ENCODE measurements at regions not wholly inside any gene's neighbourhood (a gene's known extent, or its start where the extent isn't known, plus 50 kb on each side); places are given as distances from the start of the nearest gene placed in this dataset.

DNA sequence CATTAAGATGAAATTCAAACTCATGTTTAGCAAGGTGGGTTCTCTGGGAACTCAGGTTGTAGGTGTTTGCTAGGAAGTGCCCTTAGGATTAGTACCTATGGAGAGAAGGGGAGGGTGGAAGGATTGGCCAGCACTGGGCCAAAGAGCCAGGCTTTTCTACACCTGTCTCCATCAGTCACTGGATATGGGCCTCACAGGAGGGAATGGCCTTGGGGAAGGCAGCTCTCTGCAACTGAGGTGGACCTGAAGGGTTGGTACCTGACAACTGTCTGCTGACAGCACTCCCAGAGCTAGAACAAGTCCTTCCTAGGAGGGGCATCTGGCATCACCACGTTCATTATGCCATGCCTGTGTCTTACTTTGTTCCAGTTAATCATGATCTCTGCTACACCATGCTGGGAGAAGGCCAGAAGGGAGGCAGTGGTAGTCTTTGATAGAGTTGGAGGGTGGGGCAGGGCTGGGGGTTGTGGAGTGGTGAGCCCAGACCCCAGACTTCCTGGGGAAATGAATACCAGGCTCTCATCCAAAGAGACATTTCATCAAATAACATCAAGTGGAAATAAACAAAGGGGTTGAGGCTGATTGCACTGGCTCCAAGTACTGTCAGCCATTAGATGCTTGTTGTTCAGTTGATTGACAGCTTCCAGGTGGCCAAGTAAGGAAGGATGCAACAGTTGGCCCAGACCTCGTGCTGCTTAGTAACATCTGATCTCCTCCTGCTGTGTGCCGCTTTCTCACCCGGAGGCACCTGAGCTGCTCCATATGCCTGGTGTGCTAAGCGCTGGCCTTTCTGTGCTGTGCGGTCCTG lies 70.6 kb upstream of the PIK3CG start:
- no peaks in the 10 kb centered on the region for H3K4me1 Mint-ChIP-seq
- H3K9me3 Mint-ChIP-seq = peaks cover 8% of the 10 kb centered on the region
- H3K27me3 Mint-ChIP-seq (ENCODE audit: low read depth) = no peaks in the 10 kb centered on the region
- no peaks in the 10 kb centered on the region for H3K36me3 Mint-ChIP-seq (ENCODE audit: low read depth)
- H3K27ac Mint-ChIP-seq (ENCODE audit: unreplicated experiment) = no peak overlapping the region
- TF ChIP-seq, protein P1, sequence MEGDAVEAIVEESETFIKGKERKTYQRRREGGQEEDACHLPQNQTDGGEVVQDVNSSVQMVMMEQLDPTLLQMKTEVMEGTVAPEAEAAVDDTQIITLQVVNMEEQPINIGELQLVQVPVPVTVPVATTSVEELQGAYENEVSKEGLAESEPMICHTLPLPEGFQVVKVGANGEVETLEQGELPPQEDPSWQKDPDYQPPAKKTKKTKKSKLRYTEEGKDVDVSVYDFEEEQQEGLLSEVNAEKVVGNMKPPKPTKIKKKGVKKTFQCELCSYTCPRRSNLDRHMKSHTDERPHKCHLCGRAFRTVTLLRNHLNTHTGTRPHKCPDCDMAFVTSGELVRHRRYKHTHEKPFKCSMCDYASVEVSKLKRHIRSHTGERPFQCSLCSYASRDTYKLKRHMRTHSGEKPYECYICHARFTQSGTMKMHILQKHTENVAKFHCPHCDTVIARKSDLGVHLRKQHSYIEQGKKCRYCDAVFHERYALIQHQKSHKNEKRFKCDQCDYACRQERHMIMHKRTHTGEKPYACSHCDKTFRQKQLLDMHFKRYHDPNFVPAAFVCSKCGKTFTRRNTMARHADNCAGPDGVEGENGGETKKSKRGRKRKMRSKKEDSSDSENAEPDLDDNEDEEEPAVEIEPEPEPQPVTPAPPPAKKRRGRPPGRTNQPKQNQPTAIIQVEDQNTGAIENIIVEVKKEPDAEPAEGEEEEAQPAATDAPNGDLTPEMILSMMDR (conservative IDR thresholded peaks at IDR 0.05) = no peak
- no peak overlapping the region for H3K4me3 Mint-ChIP-seq
- DNase-seq (ENCODE audit: low read depth, low spot score) = no peak

DNA sequence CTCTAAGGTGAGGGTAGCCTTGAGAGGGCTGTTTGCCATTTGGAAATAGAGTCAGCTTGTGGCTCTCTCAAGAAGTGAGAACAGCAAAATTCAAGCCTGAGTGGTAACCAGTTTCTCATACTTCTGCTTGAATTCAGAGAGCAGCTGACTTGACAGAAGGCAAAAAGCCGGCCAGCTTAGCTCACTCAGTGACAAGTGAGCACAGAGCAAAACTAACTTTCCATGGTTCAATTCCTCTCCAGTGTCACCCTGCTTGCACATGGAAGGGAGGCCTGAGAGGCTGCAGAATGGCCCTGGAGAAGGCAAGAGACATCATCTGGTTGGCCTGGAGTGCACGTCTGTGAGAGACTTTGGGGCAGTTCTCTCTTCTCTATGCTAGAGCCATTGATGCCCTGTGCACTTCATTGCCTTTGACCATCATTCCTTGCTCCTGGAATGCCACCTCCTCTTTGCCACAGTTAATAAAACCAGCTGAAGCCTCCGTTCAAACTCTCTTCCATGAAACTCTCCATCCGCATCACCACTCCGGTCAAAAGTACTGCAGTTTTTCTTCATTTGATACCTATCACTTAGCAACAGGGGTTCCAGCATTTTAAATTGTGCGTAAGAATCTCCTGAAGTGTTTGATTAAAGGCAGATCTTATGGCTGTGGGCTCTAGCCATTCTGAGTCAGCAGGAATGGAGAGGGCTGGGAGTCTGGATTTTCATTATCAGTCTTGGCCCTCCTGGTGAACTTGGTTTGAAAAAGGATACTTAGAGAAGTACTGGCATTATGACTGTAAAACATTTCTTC lies 69.8 kb upstream of the PIK3CG start:
- no peak for DNase-seq (ENCODE audit: low read depth, low spot score)
- Mint-ChIP-seq H3K9me3 (peaks cover 11% of the 10 kb centered on the region), H3K36me3 (ENCODE audit: low read depth) (no peaks in the 10 kb centered on the region), H3K4me1 (no peaks in the 10 kb centered on the region), H3K27me3 (ENCODE audit: low read depth) (no peaks in the 10 kb centered on the region), H3K4me3 (no peak overlapping the region), H3K27ac (ENCODE audit: unreplicated experiment) (no peak overlapping the region)
- TF ChIP-seq, protein P1 (conservative IDR thresholded peaks at IDR 0.05) = no peak

DNA sequence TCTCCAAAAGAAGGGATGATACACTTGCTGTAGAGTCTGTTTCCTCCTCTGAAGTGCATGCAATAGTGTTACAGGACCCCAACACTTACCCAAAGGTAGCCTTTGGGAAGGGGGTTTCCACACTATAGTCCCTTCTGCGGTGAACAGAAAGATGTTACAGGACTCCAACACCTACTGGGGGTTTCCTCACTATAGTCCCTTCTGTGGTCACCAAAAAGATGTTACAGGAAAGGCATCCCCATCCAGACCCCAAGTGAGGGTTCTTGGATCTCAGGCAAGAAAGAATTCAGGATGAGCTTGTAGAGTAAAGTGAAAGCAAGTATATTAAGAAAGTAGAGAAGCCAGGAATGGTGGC lies 69.2 kb upstream of the PIK3CG start:
- peaks cover 14% of the 10 kb centered on the region for H3K9me3 Mint-ChIP-seq
- no peak overlapping the region for H3K27ac Mint-ChIP-seq (ENCODE audit: unreplicated experiment)
- H3K4me1 Mint-ChIP-seq = no peaks in the 10 kb centered on the region
- TF ChIP-seq, protein P1 (conservative IDR thresholded peaks at IDR 0.05) = no peak
- DNase-seq (ENCODE audit: low read depth, low spot score) = no peak
- H3K27me3 Mint-ChIP-seq (ENCODE audit: low read depth) = no peaks in the 10 kb centered on the region
- H3K4me3 Mint-ChIP-seq = no peak overlapping the region
- no peaks in the 10 kb centered on the region for H3K36me3 Mint-ChIP-seq (ENCODE audit: low read depth)

DNA sequence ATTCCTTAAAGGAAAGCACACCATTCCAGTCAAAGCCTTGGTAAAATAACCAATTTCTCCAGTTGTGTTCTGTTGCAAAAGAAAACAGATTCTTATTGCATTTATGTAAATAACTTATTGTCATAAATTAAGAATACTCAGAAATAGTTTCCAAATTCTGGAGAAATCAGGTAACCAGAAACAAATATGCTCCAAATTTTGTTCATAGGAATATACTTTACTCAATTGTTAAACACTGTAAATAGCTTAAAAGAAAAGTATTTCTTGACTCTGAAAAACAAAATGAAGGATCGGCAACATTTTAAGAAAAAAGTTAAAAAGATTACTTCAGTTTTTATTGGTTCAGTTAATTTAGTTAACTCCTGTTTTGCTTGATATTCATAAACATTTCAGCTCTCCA lies 67.1 kb upstream of the PIK3CG start:
- Mint-ChIP-seq H3K36me3 (ENCODE audit: low read depth) (no peaks in the 10 kb centered on the region), H3K27me3 (ENCODE audit: low read depth) (no peaks in the 10 kb centered on the region), H3K9me3 (peaks cover 14% of the 10 kb centered on the region), H3K27ac (ENCODE audit: unreplicated experiment) (no peak overlapping the region), H3K4me3 (no peak overlapping the region), H3K4me1 (no peaks in the 10 kb centered on the region)
- TF ChIP-seq, protein P1 (conservative IDR thresholded peaks at IDR 0.05) = no peak
- no peak for DNase-seq (ENCODE audit: low read depth, low spot score)

DNA sequence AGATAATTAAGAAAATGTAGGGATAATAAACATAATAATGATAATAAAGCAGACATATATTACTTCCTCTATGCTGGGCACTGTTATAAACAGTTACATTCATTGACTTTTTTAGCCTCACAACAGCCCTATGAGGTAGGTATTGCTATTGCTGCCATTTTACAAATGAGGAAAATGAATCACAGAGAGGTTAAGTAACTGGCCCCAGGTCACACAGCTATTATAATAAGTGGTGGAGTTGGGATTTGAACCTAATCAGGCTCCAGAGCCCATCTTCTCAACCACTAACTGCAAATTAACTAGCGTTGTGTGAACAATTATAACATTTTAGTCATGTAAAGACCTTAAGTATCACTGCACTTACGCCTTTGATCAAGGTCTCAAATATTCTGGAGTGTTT lies 62.5 kb upstream of the PIK3CG start:
- Mint-ChIP-seq H3K4me1 (no peaks in the 10 kb centered on the region), H3K9me3 (peaks cover 6% of the 10 kb centered on the region), H3K27ac (ENCODE audit: unreplicated experiment) (no peak overlapping the region), H3K4me3 (no peak overlapping the region), H3K27me3 (ENCODE audit: low read depth) (peaks cover 6% of the 10 kb centered on the region), H3K36me3 (ENCODE audit: low read depth) (no peaks in the 10 kb centered on the region)
- no peak for DNase-seq (ENCODE audit: low read depth, low spot score)
- TF ChIP-seq, protein P1 (conservative IDR thresholded peaks at IDR 0.05) = no peak

Measured in neural crest cell (in vitro differentiated cells).